VCaP (cell line): ENCODE measurements at regions not wholly inside any gene's neighbourhood (a gene's known extent, or its start where the extent isn't known, plus 50 kb on each side); places are given as distances from the start of the nearest gene placed in this dataset.
"Not testable (repeated sequence)": the region's sequence is repeated elsewhere in the genome, so short reads cannot be mapped to it uniquely, and the experiment has no call there.

Experiments
- H3K27ac ChIP-seq: fragments of 450-650 bp; 2 replicates; pipeline ENCODE4 v1.5.1; 2017
- CTCF ChIP-seq: fragments of 450-650 bp; conservative IDR thresholded peaks from 2 replicates; pipeline ENCODE4 v1.5.1; 2017; ENCODE audit warnings: mild to moderate bottlenecking, moderate library complexity

GRCh38 chr22:10526079-10526478 lies 5001.9 kb upstream of the OR11H1 start:
- not testable (repeated sequence) for H3K27ac ChIP-seq

GRCh38 chr22:10531141-10531540 lies 4996.9 kb upstream of the OR11H1 start:
- not testable (repeated sequence) for H3K27ac ChIP-seq

GRCh38 chr22:10572531-10572930 lies 4955.5 kb upstream of the OR11H1 start:
- not testable (repeated sequence) for H3K27ac ChIP-seq

- H3K27ac ChIP-seq, result not testable (repeated sequence)
These were observed 4926.9 kb upstream of the OR11H1 start for GRCh38 chr22:10601071-10601470.

GRCh38 chr22:10631961-10632360 lies 4896.0 kb upstream of the OR11H1 start:
- not testable (repeated sequence) for H3K27ac ChIP-seq

GRCh38 chr22:10635341-10635740 lies 4892.7 kb upstream of the OR11H1 start:
- H3K27ac ChIP-seq, result not testable (repeated sequence)

GRCh38 chr22:10662818-10663217 lies 4865.2 kb upstream of the OR11H1 start:
- not testable (repeated sequence) for H3K27ac ChIP-seq

- not testable (repeated sequence) for H3K27ac ChIP-seq
- TF ChIP-seq CTCF, result peak; percentile 52
These were observed 4854.9 kb upstream of the OR11H1 start for GRCh38 chr22:10673065-10673464.

- peak; percentile 36; the same call in 1 of the 2 replicates for TF ChIP-seq CTCF
- not testable (repeated sequence) for H3K27ac ChIP-seq
These were observed 4849.3 kb upstream of the OR11H1 start for GRCh38 chr22:10678720-10679119.

- H3K27ac ChIP-seq, result not testable (repeated sequence)
These were observed 4842.6 kb upstream of the OR11H1 start for GRCh38 chr22:10685436-10685835.

- not testable (repeated sequence) for H3K27ac ChIP-seq
These were observed 4840.7 kb upstream of the OR11H1 start for GRCh38 chr22:10687256-10687655.

- H3K27ac ChIP-seq, result not testable (repeated sequence)
These were observed 4829.2 kb upstream of the OR11H1 start for GRCh38 chr22:10698836-10699235.

- not testable (repeated sequence) for H3K27ac ChIP-seq
These were observed 4828.5 kb upstream of the OR11H1 start for GRCh38 chr22:10699301-10700097.

GRCh38 chr22:10708175-10708574 lies 4819.8 kb upstream of the OR11H1 start:
- H3K27ac ChIP-seq, result not testable (repeated sequence)

- H3K27ac ChIP-seq, result not testable (repeated sequence)
These were observed 4817.1 kb upstream of the OR11H1 start for GRCh38 chr22:10710923-10711322.

- H3K27ac ChIP-seq, result not testable (repeated sequence)
These were observed 4805.2 kb upstream of the OR11H1 start for GRCh38 chr22:10722804-10723203.

GRCh38 chr22:10723966-10724365 lies 4804.0 kb upstream of the OR11H1 start:
- not testable (repeated sequence) for H3K27ac ChIP-seq
